Dendritic cell treated with granulocyte-macrophage colony-stimulating factor and Interleukin-4, amounts not matched to agents 40 ng/mL and 50 ng/mL, for 4 days (primary cell): ENCODE measurements at regions not wholly inside any gene's neighbourhood (a gene's known extent, or its start where the extent isn't known, plus 50 kb on each side); places are given as distances from the start of the nearest gene placed in this dataset.

Source experiments
- H3K27ac Mint-ChIP-seq: one replicate; pipeline ENCODE4 v1.8.0; 2022; ENCODE audit warnings: mild to moderate bottlenecking, mixed read lengths
- H3K27me3 Mint-ChIP-seq: one replicate; pipeline ENCODE4 v1.8.0; 2022; ENCODE audit warnings: mild to moderate bottlenecking, mixed read lengths
- H3K36me3 Mint-ChIP-seq: one replicate; pipeline ENCODE4 v1.8.0; 2022; ENCODE audit warnings: low read depth, mixed read lengths
- H3K4me1 Mint-ChIP-seq: one replicate; pipeline ENCODE4 v1.8.0; 2022; ENCODE audit warnings: low read depth, mixed read lengths
- H3K4me3 Mint-ChIP-seq: one replicate; pipeline ENCODE4 v1.8.0; 2022; ENCODE audit warnings: mild to moderate bottlenecking, moderate library complexity, mixed read lengths
- H3K9me3 Mint-ChIP-seq: one replicate; pipeline ENCODE4 v1.8.0; 2022; ENCODE audit warnings: mixed read lengths
- intact Hi-C: fragments of 100-400 bp; cut with micrococcal nuclease; formaldehyde crosslinking; loops from one replicate; pipeline ENCODE4 v1.15.0; 2022

DNA sequence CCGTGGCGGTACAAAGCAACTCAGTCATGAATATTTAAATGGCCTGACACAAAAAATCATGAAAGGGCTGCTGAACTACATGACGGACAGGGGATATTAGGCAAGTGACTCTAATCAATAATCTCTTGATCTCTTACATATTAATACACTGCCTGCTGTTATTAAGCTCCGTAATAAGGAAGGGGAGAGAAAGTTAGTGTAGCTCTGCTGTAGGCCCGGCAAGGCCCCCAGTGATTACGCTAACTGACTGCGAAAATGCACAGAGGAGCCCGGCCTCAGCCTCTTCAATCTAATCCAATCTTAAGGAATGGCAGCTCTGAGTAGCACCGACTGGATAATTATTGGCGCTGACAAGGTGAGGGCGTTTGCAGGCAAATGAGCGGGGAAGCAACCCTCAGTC is 583.5 kb upstream of the MKI67 start:
- peaks cover 15% of the 10 kb centered on the region for H3K27me3 Mint-ChIP-seq
- intact Hi-C loops: no loop called here
- H3K9me3 Mint-ChIP-seq: no peaks in the 10 kb centered on the region
- H3K4me1 Mint-ChIP-seq: no peaks in the 10 kb centered on the region
- H3K27ac Mint-ChIP-seq: no peak overlapping the region
- H3K36me3 Mint-ChIP-seq: no peaks in the 10 kb centered on the region
- no peak overlapping the region for H3K4me3 Mint-ChIP-seq

GRCh38 chr10:128710098-128710797 is 584.0 kb upstream of the MKI67 start:
- no peaks in the 10 kb centered on the region for H3K36me3 Mint-ChIP-seq
- H3K4me3 Mint-ChIP-seq: no peak overlapping the region
- H3K4me1 Mint-ChIP-seq: no peaks in the 10 kb centered on the region
- H3K27ac Mint-ChIP-seq: no peak overlapping the region
- no peaks in the 10 kb centered on the region for H3K9me3 Mint-ChIP-seq
- intact Hi-C loops: no loop called here
- H3K27me3 Mint-ChIP-seq: peaks cover 15% of the 10 kb centered on the region

DNA sequence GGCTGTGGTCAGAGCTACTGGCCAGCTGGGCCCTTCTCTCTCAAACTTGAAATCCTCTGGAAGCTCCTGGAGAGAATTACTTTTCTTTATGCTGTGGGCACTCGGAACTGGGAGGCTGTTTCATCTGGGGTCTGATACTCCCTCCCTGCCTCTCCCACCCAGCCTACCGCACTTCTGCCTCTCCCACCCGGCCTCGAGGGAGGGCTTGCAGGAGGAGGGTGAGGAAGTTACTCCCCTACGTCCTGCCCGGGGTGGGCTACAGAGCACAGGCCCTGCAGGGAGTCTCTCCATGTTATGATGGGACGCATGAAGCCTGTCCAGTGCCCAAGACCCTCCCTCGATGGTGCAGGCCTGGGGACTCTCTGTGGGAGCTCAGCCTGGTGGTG is 584.6 kb upstream of the MKI67 start:
- H3K4me1 Mint-ChIP-seq: no peaks in the 10 kb centered on the region
- peaks cover 15% of the 10 kb centered on the region for H3K27me3 Mint-ChIP-seq
- no peaks in the 10 kb centered on the region for H3K9me3 Mint-ChIP-seq
- intact Hi-C loops: no loop called here
- H3K36me3 Mint-ChIP-seq: no peaks in the 10 kb centered on the region
- H3K4me3 Mint-ChIP-seq: no peak overlapping the region
- no peak overlapping the region for H3K27ac Mint-ChIP-seq

DNA sequence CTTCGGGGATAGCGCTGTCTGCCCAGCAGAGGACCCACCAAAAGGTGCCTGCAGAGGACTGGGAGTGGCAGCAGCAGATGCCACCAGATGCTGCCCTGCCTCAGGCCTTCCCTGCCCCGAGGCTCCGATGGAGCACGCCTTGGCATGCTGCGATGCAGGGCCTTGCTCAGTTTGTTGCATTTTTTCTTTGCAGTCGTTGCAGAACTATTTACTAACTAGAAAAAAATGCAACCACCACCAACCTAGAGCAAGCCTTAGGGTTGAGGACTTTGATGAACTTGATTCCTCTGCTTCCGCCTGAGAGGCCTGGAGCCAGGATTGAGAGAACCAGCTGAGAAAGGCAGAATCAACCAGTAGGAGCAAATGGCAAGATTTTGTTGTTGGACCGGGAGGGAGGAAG is 585.6 kb upstream of the MKI67 start:
- no peaks in the 10 kb centered on the region for H3K9me3 Mint-ChIP-seq
- no peak overlapping the region for H3K27ac Mint-ChIP-seq
- H3K4me3 Mint-ChIP-seq: no peak overlapping the region
- peaks cover 15% of the 10 kb centered on the region for H3K27me3 Mint-ChIP-seq
- intact Hi-C loops: no loop called here
- H3K36me3 Mint-ChIP-seq: no peaks in the 10 kb centered on the region
- no peaks in the 10 kb centered on the region for H3K4me1 Mint-ChIP-seq

- H3K4me3 Mint-ChIP-seq: no peak overlapping the region
- H3K27me3 Mint-ChIP-seq: peaks cover 15% of the 10 kb centered on the region
- no peak overlapping the region for H3K27ac Mint-ChIP-seq
- H3K9me3 Mint-ChIP-seq: no peaks in the 10 kb centered on the region
- intact Hi-C loops: no loop called here
- H3K36me3 Mint-ChIP-seq: no peaks in the 10 kb centered on the region
- H3K4me1 Mint-ChIP-seq: no peaks in the 10 kb centered on the region
Measured at GRCh38 chr10:128712661-128713400, 586.6 kb upstream of the MKI67 start.

- Mint-ChIP-seq H3K36me3 (no peaks in the 10 kb centered on the region), H3K4me1 (no peaks in the 10 kb centered on the region), H3K27me3 (peaks cover 13% of the 10 kb centered on the region), H3K4me3 (no peak overlapping the region), H3K27ac (no peak overlapping the region), H3K9me3 (no peaks in the 10 kb centered on the region)
- intact Hi-C loops: no loop called here
Measured at GRCh38 chr10:128713471-128713870, 587.2 kb upstream of the MKI67 start.

DNA sequence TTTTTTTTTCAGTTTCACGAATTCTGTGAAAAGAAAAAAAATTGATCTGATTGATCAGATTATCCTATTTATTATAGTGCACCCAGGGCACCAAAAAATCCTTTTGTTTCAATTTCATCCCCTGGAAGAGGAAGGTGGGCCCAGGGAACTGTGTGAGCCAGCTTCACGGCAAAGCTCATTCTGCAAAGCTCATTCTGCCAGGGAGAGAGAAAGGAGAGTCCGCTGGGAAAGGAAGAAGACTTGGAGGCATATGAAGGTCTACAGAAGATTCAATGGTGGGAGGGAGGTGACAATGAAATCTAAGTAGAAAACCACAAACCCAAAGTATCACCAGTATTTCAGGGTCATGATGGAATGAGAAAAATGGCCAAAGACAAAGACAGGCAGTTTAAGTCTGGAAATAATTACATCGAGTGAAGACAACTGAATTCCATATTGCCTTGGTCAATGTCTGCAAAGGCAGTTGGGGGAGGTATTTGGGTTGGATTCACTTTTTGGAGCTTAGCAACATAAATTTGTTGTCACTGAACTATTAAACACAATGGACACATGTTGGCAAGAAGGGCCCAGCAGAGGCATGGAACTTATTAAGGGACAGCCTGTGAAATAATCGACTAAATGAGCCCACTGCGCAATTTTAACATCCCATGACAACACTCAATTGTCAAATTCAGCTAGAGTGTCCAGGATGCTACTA is 587.8 kb upstream of the MKI67 start:
- Mint-ChIP-seq H3K36me3 (no peaks in the 10 kb centered on the region), H3K27ac (no peak overlapping the region), H3K4me1 (no peaks in the 10 kb centered on the region), H3K4me3 (no peak overlapping the region), H3K27me3 (peaks cover 12% of the 10 kb centered on the region), H3K9me3 (no peaks in the 10 kb centered on the region)
- intact Hi-C loops: no loop called here

- intact Hi-C loops: no loop called here
- Mint-ChIP-seq H3K27me3 (peaks cover 6% of the 10 kb centered on the region), H3K36me3 (no peaks in the 10 kb centered on the region), H3K4me1 (no peaks in the 10 kb centered on the region), H3K4me3 (no peak overlapping the region), H3K27ac (no peak overlapping the region), H3K9me3 (no peaks in the 10 kb centered on the region)
Measured at GRCh38 chr10:128714644-128715415, 588.6 kb upstream of the MKI67 start.

- no peaks in the 10 kb centered on the region for H3K9me3 Mint-ChIP-seq
- intact Hi-C loops: no loop called here
- no peak overlapping the region for H3K4me3 Mint-ChIP-seq
- no peaks in the 10 kb centered on the region for H3K4me1 Mint-ChIP-seq
- H3K36me3 Mint-ChIP-seq: no peaks in the 10 kb centered on the region
- H3K27ac Mint-ChIP-seq: no peak overlapping the region
- no peaks in the 10 kb centered on the region for H3K27me3 Mint-ChIP-seq
Measured at GRCh38 chr10:128716181-128716580, 590.0 kb upstream of the MKI67 start.

- no peaks in the 10 kb centered on the region for H3K36me3 Mint-ChIP-seq
- no peaks in the 10 kb centered on the region for H3K4me1 Mint-ChIP-seq
- H3K9me3 Mint-ChIP-seq: no peaks in the 10 kb centered on the region
Measured at GRCh38 chr10:128721963-128722445, 595.8 kb upstream of the MKI67 start.

GRCh38 chr10:128722947-128723346 is 596.7 kb upstream of the MKI67 start:
- no peak overlapping the region for H3K27ac Mint-ChIP-seq
- intact Hi-C loops: no loop called here
- no peaks in the 10 kb centered on the region for H3K4me1 Mint-ChIP-seq
- H3K9me3 Mint-ChIP-seq: no peaks in the 10 kb centered on the region
- no peaks in the 10 kb centered on the region for H3K36me3 Mint-ChIP-seq
- no peak overlapping the region for H3K4me3 Mint-ChIP-seq
- no peaks in the 10 kb centered on the region for H3K27me3 Mint-ChIP-seq

More at GRCh38 chr10:128721963-128722445, 595.8 kb upstream of the MKI67 start:
- intact Hi-C loops: no loop called here
- Mint-ChIP-seq H3K27me3 (no peaks in the 10 kb centered on the region), H3K4me3 (no peak overlapping the region), H3K27ac (no peak overlapping the region)

- Mint-ChIP-seq H3K9me3 (no peaks in the 10 kb centered on the region), H3K27me3 (no peaks in the 10 kb centered on the region)
- intact Hi-C loops: no loop called here
Measured at GRCh38 chr10:128723631-128724205, 597.5 kb upstream of the MKI67 start.

GRCh38 chr10:128725531-128725930 is 599.3 kb upstream of the MKI67 start:
- Mint-ChIP-seq H3K27me3 (no peaks in the 10 kb centered on the region), H3K36me3 (no peaks in the 10 kb centered on the region), H3K4me3 (no peak overlapping the region), H3K27ac (no peak overlapping the region), H3K9me3 (no peaks in the 10 kb centered on the region), H3K4me1 (no peaks in the 10 kb centered on the region)
- intact Hi-C loops: no loop called here

More at GRCh38 chr10:128723631-128724205, 597.5 kb upstream of the MKI67 start:
- Mint-ChIP-seq H3K4me1 (no peaks in the 10 kb centered on the region), H3K36me3 (no peaks in the 10 kb centered on the region), H3K4me3 (no peak overlapping the region), H3K27ac (no peak overlapping the region)
